MM.1S (cell line): ENCODE measurements at regions not wholly inside any gene's neighbourhood (a gene's known extent, or its start where the extent isn't known, plus 50 kb on each side); places are given as distances from the start of the nearest gene placed in this dataset.
"Not testable (repeated sequence)": the region's sequence is repeated elsewhere in the genome, so short reads cannot be mapped to it uniquely, and the experiment has no call there.

Experiments
- DNase-seq: peaks from one replicate; pipeline ENCODE4 v3.0.0-alpha.2; 2015
- H2AFZ ChIP-seq: fragments of 300-600 bp; sonication (generic); 2 replicates; pipeline ENCODE4 v1.6.0; 2016; ENCODE audit warnings: antibody characterized with exemption, low read length
- H3F3A ChIP-seq: fragments of 300-600 bp; sonication (generic); 2 replicates; pipeline ENCODE4 v1.6.1; 2016; ENCODE audit warnings: mild to moderate bottlenecking, antibody characterized with exemption, low read length, moderate library complexity, mixed read lengths; ENCODE audit not compliant: insufficient read depth
- H3K27ac ChIP-seq: fragments of 300-600 bp; sonication (generic); 2 replicates; pipeline ENCODE4 v1.5.1; 2016; ENCODE audit warnings: mild to moderate bottlenecking, low read length
- H3K27me3 ChIP-seq: fragments of 300-600 bp; sonication (generic); replicated peaks from 2 replicates; pipeline ENCODE4 v1.6.0; 2016; ENCODE audit warnings: low read length; ENCODE audit not compliant: insufficient read depth
- H3K36me3 ChIP-seq: fragments of 300-600 bp; sonication (generic); replicated peaks from 2 replicates; pipeline ENCODE4 v1.6.1; 2016; ENCODE audit warnings: mild to moderate bottlenecking, low read length, mixed read lengths; ENCODE audit not compliant: insufficient read depth
- H3K4me1 ChIP-seq: fragments of 300-600 bp; sonication (generic); 2 replicates; pipeline ENCODE4 v1.6.1; 2016; ENCODE audit warnings: low read length, mixed read lengths
- H3K4me2 ChIP-seq: fragments of 300-600 bp; sonication (generic); 2 replicates; pipeline ENCODE4 v1.6.0; 2016; ENCODE audit warnings: low read depth, low read length
- H3K4me3 ChIP-seq: fragments of 300-600 bp; sonication (generic); 2 replicates; pipeline ENCODE4 v1.5.1; 2016; ENCODE audit warnings: low read length, mixed read lengths
- H3K79me2 ChIP-seq: fragments of 300-600 bp; sonication (generic); 2 replicates; pipeline ENCODE4 v1.6.1; 2016; ENCODE audit warnings: mixed run types, low read length, mixed read lengths
- H3K9ac ChIP-seq: fragments of 300-600 bp; sonication (generic); 2 replicates; pipeline ENCODE4 v1.6.1; 2016; ENCODE audit warnings: low read length, mixed read lengths
- H3K9me2 ChIP-seq: fragments of 300-600 bp; sonication (generic); replicated peaks from 2 replicates; pipeline ENCODE4 v1.6.1; 2016; ENCODE audit warnings: mild to moderate bottlenecking, low read length, mixed read lengths; ENCODE audit not compliant: insufficient read depth
- H3K9me3 ChIP-seq: fragments of 300-600 bp; sonication (generic); replicated peaks from 2 replicates; pipeline ENCODE4 v1.6.1; 2016; ENCODE audit warnings: mild to moderate bottlenecking, low read length, mixed read lengths; ENCODE audit not compliant: insufficient read depth
- H4K20me1 ChIP-seq: fragments of 300-600 bp; sonication (generic); 2 replicates; pipeline ENCODE4 v1.6.1; 2016; ENCODE audit warnings: mild to moderate bottlenecking, low read length, moderate library complexity, mixed read lengths; ENCODE audit not compliant: insufficient read depth

DNA sequence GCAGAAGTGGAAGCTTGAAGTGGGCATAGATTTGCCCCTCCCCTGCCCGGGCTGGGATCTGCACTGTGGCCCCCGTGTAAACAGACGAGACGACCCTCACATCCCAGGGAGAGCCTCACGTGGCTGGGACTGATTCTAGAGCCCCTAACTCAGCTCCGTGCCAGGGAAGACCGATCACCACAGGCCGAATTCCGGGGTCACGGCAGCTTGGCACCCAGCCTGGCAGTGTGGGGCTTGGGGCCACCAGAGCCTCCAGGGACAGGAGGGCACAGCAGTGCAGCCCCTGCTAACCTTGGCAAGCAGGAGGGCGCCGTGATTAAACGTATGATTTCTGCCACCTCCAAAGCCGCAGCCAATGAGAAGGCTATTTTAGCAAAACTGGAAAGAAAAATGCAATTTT is 198.7 kb upstream of the ZNF469 start:
- H3K4me3 ChIP-seq, H3K9ac ChIP-seq, H3K9me2 ChIP-seq, H3K4me2 ChIP-seq, H3K27ac ChIP-seq, H2AFZ ChIP-seq, H3K4me1 ChIP-seq, H3K36me3 ChIP-seq, H3K27me3 ChIP-seq, DNase-seq, H4K20me1 ChIP-seq, H3K79me2 ChIP-seq, H3F3A ChIP-seq, H3K9me3 ChIP-seq: not testable (repeated sequence)

DNA sequence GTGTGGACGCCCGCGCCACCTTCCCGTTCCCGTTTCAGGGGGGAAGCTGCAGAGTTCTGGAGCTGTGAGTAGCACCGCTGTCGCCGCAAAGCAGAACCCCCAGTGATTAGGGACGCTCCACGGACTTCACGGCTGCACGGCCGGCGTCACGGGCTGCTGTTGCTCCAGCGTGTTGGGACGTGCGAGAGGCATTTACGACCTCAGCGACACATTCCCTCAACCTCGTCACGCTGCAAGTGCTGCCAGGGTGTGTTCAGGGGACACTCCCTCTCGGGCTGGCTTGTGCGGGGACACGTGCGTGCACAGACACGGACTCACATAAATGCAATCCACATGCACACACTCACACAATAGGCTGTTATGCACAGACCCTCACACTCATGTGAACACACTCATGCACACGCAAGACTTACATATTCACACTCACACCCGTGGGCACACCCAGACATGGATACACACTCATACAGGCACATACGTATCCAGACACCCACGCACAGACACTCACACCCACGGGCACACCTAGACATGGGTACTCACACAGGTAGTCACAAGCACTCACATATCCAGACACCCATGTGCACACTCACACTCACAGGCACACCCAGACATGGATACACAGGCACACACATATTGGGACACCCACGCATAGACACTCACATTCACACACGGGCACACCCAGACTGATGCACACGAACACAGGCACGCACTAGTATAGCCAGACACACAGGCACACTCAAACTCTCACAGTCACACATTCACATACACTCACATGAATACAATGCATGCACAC is 198.0 kb upstream of the ZNF469 start:
- H4K20me1 ChIP-seq, DNase-seq, H3K36me3 ChIP-seq, H3F3A ChIP-seq, H3K4me3 ChIP-seq, H3K9me2 ChIP-seq, H3K4me2 ChIP-seq, H3K4me1 ChIP-seq, H3K9ac ChIP-seq, H2AFZ ChIP-seq, H3K9me3 ChIP-seq, H3K27ac ChIP-seq, H3K79me2 ChIP-seq, H3K27me3 ChIP-seq: not testable (repeated sequence)

DNA sequence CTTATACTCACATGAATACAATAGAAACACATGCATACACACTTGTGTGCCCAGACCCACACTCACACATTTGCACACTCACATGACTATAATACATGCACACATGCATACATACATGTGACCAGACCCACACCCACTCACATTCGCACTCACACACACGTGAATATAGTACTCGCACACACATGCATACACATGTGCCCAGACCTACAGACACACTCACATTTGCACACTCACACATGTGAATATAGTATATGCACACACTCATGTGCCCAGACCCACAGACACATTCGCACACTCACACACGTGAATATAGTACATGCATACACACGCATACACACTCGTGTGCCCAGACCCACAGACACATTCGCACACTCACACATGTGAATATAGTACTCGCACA is 197.4 kb upstream of the ZNF469 start:
- not testable (repeated sequence) for H2AFZ ChIP-seq, H3K27me3 ChIP-seq, H3K9me2 ChIP-seq, H3K9ac ChIP-seq, H3K4me3 ChIP-seq, H3K36me3 ChIP-seq, H3K27ac ChIP-seq, H3K4me2 ChIP-seq, H4K20me1 ChIP-seq, H3K9me3 ChIP-seq, H3F3A ChIP-seq, H3K4me1 ChIP-seq, H3K79me2 ChIP-seq, DNase-seq

- H3K4me2 ChIP-seq, H3K27ac ChIP-seq, H3K79me2 ChIP-seq, H3K4me1 ChIP-seq, H3K36me3 ChIP-seq, H3K9me3 ChIP-seq, H3F3A ChIP-seq, H3K9me2 ChIP-seq, H4K20me1 ChIP-seq, H2AFZ ChIP-seq, H3K9ac ChIP-seq, H3K4me3 ChIP-seq, H3K27me3 ChIP-seq, DNase-seq: not testable (repeated sequence)
These were observed 196.5 kb upstream of the ZNF469 start for GRCh38 chr16:88185976-88186888.

DNA sequence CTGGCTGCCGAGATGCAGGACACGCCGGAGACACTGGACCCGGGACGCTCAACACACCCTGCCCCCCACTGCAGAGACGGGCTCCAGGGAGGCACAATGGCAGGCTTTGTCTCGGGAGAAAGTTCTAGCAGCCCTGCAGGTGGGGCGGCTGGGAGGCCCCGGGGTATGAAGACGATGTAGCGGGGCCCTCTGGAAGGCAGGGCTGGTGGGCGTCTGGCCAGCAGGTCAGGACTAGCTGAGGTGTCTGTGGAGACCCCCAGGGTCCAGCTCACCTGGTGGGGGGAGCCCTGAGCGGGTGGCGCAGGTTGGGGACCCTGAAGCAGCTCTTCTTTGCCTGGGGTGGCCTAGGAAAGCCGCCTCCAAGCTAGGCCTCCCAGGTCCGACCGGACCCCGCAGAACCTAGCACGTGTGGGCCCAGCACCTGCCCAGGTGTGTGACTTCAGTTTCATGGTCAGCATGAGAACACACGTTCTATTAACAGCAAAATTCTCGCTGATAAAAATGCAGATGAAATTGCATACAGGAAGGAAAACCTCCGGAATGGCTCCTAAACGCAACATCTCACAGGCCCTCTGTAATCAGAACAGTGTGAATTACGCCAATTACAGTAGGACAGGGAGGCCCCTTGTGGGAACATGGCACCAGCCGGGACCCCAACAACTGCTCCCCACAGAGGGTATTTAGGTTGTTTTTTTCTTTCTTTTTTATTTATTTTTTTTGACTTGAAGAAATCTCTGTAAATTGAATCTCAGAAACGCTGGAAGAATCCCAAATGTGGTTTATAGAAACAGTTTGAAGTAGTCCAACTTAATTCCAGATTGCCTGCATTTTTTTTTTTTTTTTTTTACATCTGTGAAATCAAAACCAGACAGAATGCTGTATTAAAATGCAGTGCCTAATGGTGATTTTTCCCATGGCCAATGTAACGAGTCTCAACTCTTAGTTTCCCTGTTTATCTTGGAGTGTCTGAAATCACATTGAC is 195.6 kb upstream of the ZNF469 start:
- DNase-seq, H3K9me3 ChIP-seq, H3K79me2 ChIP-seq, H3K27ac ChIP-seq, H3K27me3 ChIP-seq, H3F3A ChIP-seq, H3K36me3 ChIP-seq, H4K20me1 ChIP-seq, H3K9ac ChIP-seq, H3K4me3 ChIP-seq, H2AFZ ChIP-seq, H3K4me1 ChIP-seq, H3K9me2 ChIP-seq, H3K4me2 ChIP-seq: not testable (repeated sequence)

DNA sequence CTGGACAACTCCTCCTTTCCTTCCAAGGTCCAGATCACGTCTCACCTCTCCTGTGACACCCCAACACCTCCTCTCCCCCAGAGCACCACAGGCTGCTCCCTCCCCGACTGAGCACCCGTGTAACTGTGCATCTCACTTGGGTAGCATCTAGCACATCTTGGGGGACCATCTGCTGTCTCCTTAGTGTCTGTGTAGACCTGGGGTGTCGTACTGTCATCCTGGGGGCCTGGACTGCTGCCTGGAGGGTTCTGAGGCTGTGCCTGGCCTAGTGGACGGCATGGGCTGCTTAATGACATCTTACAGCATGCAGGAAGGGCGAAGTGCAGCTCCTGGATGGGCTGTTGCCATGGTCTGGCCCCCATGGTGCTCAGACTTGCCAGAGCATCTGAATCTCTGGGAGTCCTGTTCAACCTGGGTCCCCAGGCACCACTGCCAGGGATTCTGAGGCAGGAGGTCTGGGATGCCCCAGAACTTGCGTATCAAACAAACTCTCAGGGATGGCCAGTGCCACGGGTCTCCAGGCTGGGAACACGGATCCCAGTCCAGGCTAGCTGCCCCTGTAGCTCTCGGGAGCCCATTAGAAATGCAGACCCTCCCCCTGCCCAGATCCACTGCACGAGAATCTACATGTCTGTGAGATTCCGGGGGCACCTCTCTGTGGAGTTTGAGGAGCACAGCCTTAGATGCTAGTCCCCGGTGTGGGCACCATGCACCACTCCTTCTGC is 194.4 kb upstream of the ZNF469 start:
- not testable (repeated sequence) for H3K36me3 ChIP-seq, H3K9ac ChIP-seq, H3K27ac ChIP-seq, DNase-seq, H3K27me3 ChIP-seq, H3F3A ChIP-seq, H2AFZ ChIP-seq, H3K9me3 ChIP-seq, H3K4me2 ChIP-seq, H4K20me1 ChIP-seq, H3K9me2 ChIP-seq, H3K4me3 ChIP-seq, H3K4me1 ChIP-seq, H3K79me2 ChIP-seq

- not testable (repeated sequence) for H3K79me2 ChIP-seq, H3F3A ChIP-seq, H3K4me2 ChIP-seq, DNase-seq, H3K9me3 ChIP-seq, H4K20me1 ChIP-seq, H3K9me2 ChIP-seq, H3K4me3 ChIP-seq, H3K36me3 ChIP-seq, H3K9ac ChIP-seq, H2AFZ ChIP-seq, H3K27ac ChIP-seq, H3K4me1 ChIP-seq
- 0 out of 2 replicates have a peak, but pooled peaks cover 13% of the 10 kb centered on the region for H3K27me3 ChIP-seq
These were observed 192.1 kb upstream of the ZNF469 start for GRCh38 chr16:88190592-88191095.
